Upper lobe of left lung (tissue), 6 donors: ENCODE measurements at regions not wholly inside any gene's neighbourhood (a gene's known extent, or its start where the extent isn't known, plus 50 kb on each side); places are given as distances from the start of the nearest gene placed in this dataset.

Experiments used
- ATAC-seq, 2 donors: fragments of 200-7000 bp; cut with Tn5 transposase; one replicate each; pipeline ENCODE4 v1.9.1; 2022; ENCODE audit warnings: mild to moderate bottlenecking in 2 of 2, moderate library complexity in 2 of 2; ENCODE audit not compliant: low FRiP score in 2 of 2
- DNase-seq, 2 donors: peaks; one replicate each; pipeline ENCODE4 v3.0.0-alpha.2; 2019 to 2020
- H3K27ac ChIP-seq, 4 donors: fragments of 200-600 bp; sonication (generic); one replicate each; pipeline ENCODE4 v1.5.1; 2016 to 2019
- H3K27me3 ChIP-seq, 4 donors: fragments of 200-600 bp; sonication (generic); one replicate each; pipeline ENCODE4 v1.5.1; 2017 to 2019
- H3K36me3 ChIP-seq, 4 donors: fragments of 200-600 bp; sonication (generic); one replicate each; pipeline ENCODE4 v1.5.1; 2016 to 2019
- H3K4me1 ChIP-seq, 4 donors: fragments of 200-600 bp; sonication (generic); one replicate each; pipeline ENCODE4 v1.5.1; 2018 to 2019
- H3K4me3 ChIP-seq, 4 donors: fragments of 200-600 bp; sonication (generic); one replicate each; pipeline ENCODE4 v1.5.1; 2017 to 2019; ENCODE audit warnings: mild to moderate bottlenecking in 2 of 4, moderate library complexity in 1 of 4
- H3K9me3 ChIP-seq, 4 donors: fragments of 200-600 bp; sonication (generic); one replicate each; pipeline ENCODE4 v1.5.1; 2018 to 2019
- EP300 ChIP-seq, 4 donors: sonication (generic); formaldehyde crosslinking; IDR thresholded peaks; one replicate each; pipeline ENCODE4 v1.5.1; 2017; ENCODE audit warnings: antibody characterized with exemption in 4 of 4, control low read depth in 2 of 4
- POLR2A ChIP-seq, 4 donors: fragments of 450-650 bp; IDR thresholded peaks; one replicate each; pipeline ENCODE4 v1.5.1; 2016 to 2017; ENCODE audit warnings: antibody characterized with exemption in 4 of 4, mild to moderate bottlenecking in 2 of 4
- POLR2AphosphoS5 ChIP-seq, 2 donors: sonication (generic); formaldehyde crosslinking; IDR thresholded peaks; one replicate each; pipeline ENCODE4 v1.5.1; 2017; ENCODE audit warnings: antibody characterized with exemption in 2 of 2
- WGBS, 2 donors: methylation state at CpG; one replicate each; pipeline ENCODE4 v1.1.5; 2017 to 2018; 5-methylcytosine and 5-hydroxymethylcytosine counted together
- TF ChIP-seq, protein P1 (sequence below), 6 experiments: fragments of 450-650 bp in 4 of 6; fragments of 200-600 bp in 2 of 6; sonication (generic) in 2 of 6; IDR thresholded peaks; one replicate each; pipeline ENCODE4 v1.5.1; 2016 to 2019; ENCODE audit warnings: antibody characterized with exemption in 6 of 6
- donor health status: DM: no; HTN: no; CAD: no; lungs with moderate emphysema.
- donor health status: DM: no; HTN: yes; CAD: no; lungs with severe emphysema.

DNA sequence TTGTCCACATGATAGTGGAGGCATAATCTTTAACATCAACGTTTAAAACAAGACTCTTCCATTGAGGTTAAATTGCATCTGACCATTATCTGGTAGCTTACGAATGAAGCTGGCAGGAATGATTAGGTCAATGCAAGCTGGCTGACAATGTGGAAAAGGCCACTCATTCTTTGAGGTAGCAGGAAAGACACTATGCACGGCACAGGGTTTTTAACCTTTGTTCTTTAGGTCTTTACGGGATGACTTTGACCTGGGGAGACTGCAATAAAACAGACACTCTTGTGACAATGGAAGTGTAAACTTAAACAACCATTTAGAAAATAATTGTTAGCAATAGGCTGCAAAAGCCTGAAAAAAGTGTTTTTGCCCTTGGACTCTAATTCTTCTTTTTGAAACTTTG is 193.8 kb upstream of the FOXD3 start:
- Histone ChIP-seq H3K27ac (no peak overlapping the region), H3K36me3 (no peaks in the 10 kb centered on the region), H3K4me3 (no peak overlapping the region), H3K9me3 (no peaks in the 10 kb centered on the region), H3K4me1 (peaks cover 0 to 7% (median 2%) of the 10 kb centered on the region in 4 donors), H3K27me3 (no peaks in the 10 kb centered on the region)
- WGBS, 2 donors = 75 to 78% methylated on average over 4 of the region's 4 CpGs
- DNase-seq = no peak
- ATAC-seq = no peak
- TF ChIP-seq EP300 (IDR thresholded peaks at IDR 0.05) (no peak), POLR2AphosphoS5 (IDR thresholded peaks at IDR 0.05) (no peak), POLR2A (IDR thresholded peaks at IDR 0.05) (no peak)
- TF ChIP-seq, protein P1, sequence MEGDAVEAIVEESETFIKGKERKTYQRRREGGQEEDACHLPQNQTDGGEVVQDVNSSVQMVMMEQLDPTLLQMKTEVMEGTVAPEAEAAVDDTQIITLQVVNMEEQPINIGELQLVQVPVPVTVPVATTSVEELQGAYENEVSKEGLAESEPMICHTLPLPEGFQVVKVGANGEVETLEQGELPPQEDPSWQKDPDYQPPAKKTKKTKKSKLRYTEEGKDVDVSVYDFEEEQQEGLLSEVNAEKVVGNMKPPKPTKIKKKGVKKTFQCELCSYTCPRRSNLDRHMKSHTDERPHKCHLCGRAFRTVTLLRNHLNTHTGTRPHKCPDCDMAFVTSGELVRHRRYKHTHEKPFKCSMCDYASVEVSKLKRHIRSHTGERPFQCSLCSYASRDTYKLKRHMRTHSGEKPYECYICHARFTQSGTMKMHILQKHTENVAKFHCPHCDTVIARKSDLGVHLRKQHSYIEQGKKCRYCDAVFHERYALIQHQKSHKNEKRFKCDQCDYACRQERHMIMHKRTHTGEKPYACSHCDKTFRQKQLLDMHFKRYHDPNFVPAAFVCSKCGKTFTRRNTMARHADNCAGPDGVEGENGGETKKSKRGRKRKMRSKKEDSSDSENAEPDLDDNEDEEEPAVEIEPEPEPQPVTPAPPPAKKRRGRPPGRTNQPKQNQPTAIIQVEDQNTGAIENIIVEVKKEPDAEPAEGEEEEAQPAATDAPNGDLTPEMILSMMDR (IDR thresholded peaks at IDR 0.05) = no peak

DNA sequence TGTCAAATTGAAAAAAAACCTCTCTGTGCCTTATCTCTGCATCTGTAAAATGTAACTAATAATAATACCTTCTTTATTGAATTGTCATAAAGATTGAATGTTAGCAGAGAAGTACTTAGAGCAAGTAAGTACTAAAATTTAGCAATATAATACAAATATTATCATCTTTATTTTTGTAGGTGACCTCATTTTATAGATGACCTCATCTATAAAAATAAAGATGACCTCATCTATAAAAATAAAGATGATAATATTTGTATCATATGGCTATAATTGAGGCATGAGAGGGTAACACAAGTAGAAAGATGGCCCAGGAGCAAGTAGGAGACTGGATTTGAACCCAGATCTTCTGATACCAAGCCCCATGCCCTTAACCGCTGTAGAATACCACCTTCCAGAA is 193.2 kb upstream of the FOXD3 start:
- TF ChIP-seq EP300 (IDR thresholded peaks at IDR 0.05) = no peak
- TF ChIP-seq, protein P1 (IDR thresholded peaks at IDR 0.05) = no peak
- no peak for TF ChIP-seq POLR2AphosphoS5 (IDR thresholded peaks at IDR 0.05)
- TF ChIP-seq POLR2A (IDR thresholded peaks at IDR 0.05) = no peak
- Histone ChIP-seq H3K27me3 (no peaks in the 10 kb centered on the region), H3K36me3 (no peaks in the 10 kb centered on the region), H3K9me3 (no peaks in the 10 kb centered on the region), H3K4me1 (peaks cover 0 to 7% (median 2%) of the 10 kb centered on the region in 4 donors), H3K27ac (no peak overlapping the region), H3K4me3 (no peak overlapping the region)
- DNase-seq = no peak
- WGBS, 2 donors = 89 to 100% methylated on average over 1 of the region's 1 CpG
- ATAC-seq = no peak

DNA sequence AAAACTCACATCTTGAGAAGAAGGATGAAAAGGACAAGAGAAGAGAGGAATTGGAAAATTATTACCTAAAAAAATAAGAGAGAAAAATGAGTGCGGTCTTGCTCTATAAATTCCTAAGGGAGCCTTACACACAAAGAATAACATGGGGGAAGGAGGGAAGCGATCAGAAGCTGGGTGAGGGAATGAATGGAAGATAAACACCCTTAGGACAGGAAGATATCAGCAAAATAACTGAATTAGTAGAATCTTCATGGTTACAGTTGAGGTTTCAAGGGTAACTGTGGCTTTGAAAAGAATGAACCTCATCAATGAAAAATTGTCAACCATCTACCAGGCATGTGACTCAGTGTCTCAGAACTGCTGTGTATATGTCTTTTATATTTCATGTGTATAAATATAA is 192.5 kb upstream of the FOXD3 start:
- no peak overlapping the region for H3K4me3 ChIP-seq

DNA sequence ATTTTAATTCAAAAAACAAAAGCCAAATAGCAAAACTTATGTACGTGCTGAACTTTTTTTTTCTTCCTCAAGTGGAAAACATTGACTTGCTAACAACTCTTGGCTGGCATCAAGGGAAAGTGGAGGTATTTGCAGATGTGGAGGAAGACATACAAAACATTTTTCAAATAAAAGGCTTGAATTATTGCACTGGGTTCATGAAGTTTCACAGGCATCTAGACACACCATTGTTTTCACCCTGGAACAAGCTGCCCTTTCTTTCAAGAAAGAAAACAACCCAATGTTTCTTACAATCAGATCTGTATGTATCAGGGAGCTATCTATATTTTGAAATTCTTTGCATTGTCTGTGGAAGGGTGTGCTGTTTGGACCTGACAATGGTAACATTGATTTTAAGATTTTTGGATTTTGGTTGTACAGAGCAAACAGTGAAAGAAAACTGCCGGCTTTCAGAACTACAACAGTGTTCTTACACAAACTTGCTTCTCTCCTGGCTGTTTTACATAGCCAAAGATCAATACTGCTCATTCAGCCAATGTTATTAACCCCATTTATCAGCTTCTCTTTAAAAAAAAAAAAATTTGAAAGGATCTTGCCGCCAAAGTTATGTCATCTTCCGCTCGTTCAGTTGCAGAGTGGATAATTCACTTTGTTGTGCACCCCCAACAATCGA is 187.7 kb upstream of the FOXD3 start:
- no peak overlapping the region for H3K27ac ChIP-seq
- TF ChIP-seq POLR2A (IDR thresholded peaks at IDR 0.05) = no peak
- TF ChIP-seq EP300 (IDR thresholded peaks at IDR 0.05) = no peak
- no peak for TF ChIP-seq POLR2AphosphoS5 (IDR thresholded peaks at IDR 0.05)
- TF ChIP-seq, protein P1 (IDR thresholded peaks at IDR 0.05) = no peak
- H3K4me1 ChIP-seq = no peaks in the 10 kb centered on the region
- WGBS, 2 donors = 80% methylated on average over 6 of the region's 6 CpGs
- H3K27me3 ChIP-seq = no peaks in the 10 kb centered on the region
- no peaks in the 10 kb centered on the region for H3K9me3 ChIP-seq
- no peaks in the 10 kb centered on the region for H3K36me3 ChIP-seq
- DNase-seq (no peak), ATAC-seq (no peak)
- H3K4me3 ChIP-seq = no peak overlapping the region

More for the DNA sequence above, 192.5 kb upstream of the FOXD3 start:
- H3K27ac ChIP-seq = no peak overlapping the region
- 77 to 79% methylated on average over 2 of the region's 2 CpGs for WGBS, 2 donors
- no peaks in the 10 kb centered on the region for H3K27me3 ChIP-seq
- no peak for TF ChIP-seq POLR2A (IDR thresholded peaks at IDR 0.05)
- TF ChIP-seq, protein P1 (IDR thresholded peaks at IDR 0.05) = no peak
- TF ChIP-seq POLR2AphosphoS5 (IDR thresholded peaks at IDR 0.05) = no peak
- TF ChIP-seq EP300 (IDR thresholded peaks at IDR 0.05) = no peak
- ATAC-seq (no peak), DNase-seq (no peak)
- no peaks in the 10 kb centered on the region for H3K36me3 ChIP-seq
- H3K4me1 ChIP-seq = peaks cover 0 to 7% (median 2%) of the 10 kb centered on the region in 4 donors
- H3K9me3 ChIP-seq = no peaks in the 10 kb centered on the region

DNA sequence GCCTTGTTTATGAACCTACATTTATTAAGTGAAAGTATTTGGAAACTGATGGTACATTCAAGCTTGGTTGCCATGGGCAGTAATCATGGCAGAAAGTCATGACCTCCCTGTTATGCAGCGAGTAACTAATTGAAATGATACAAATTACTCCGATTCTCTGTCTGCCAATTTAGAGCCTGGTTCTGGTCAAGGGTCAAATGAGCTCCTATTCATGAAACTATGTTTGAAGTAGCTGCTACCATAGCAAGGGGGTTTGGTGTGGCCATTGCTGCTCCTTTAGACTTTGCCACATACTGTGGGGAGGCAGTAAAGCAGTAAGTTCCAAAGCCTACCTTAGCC is 187.2 kb upstream of the FOXD3 start:
- 92 to 97% methylated on average over 2 of the region's 2 CpGs for WGBS, 2 donors
- no peaks in the 10 kb centered on the region for H3K9me3 ChIP-seq
- no peaks in the 10 kb centered on the region for H3K27me3 ChIP-seq
- no peaks in the 10 kb centered on the region for H3K36me3 ChIP-seq
- no peak overlapping the region for H3K4me3 ChIP-seq
- no peaks in the 10 kb centered on the region for H3K4me1 ChIP-seq
- no peak for DNase-seq
- TF ChIP-seq, protein P1 (IDR thresholded peaks at IDR 0.05) = no peak
- TF ChIP-seq POLR2AphosphoS5 (IDR thresholded peaks at IDR 0.05) (no peak), EP300 (IDR thresholded peaks at IDR 0.05) (no peak)
- H3K27ac ChIP-seq = no peak overlapping the region
- ATAC-seq = no peak
